NOMO-1 (cell line): ENCODE measurements at regions not wholly inside any gene's neighbourhood (a gene's known extent, or its start where the extent isn't known, plus 50 kb on each side); places are given as distances from the start of the nearest gene placed in this dataset.

Experiments
- DNase-seq, 2 experiments: peaks; one replicate each; lab custom pipeline; 2025; ENCODE audit not compliant: unreplicated experiment in 2 of 2; lab: John Stamatoyannopoulos, UW

- no peak for DNase-seq
These were observed 114.5 kb downstream of the IRS2 start for GRCh38 chr13:109671919-109672318.

GRCh38 chr13:109670776-109671175, 115.6 kb downstream of the IRS2 start:
- DNase-seq, result no peak

- no peak for DNase-seq
These were observed 116.4 kb downstream of the IRS2 start for GRCh38 chr13:109669956-109670355.

GRCh38 chr13:109669234-109669612, 117.2 kb downstream of the IRS2 start:
- DNase-seq, result no peak

GRCh38 chr13:109668433-109669233, 117.8 kb downstream of the IRS2 start:
- DNase-seq, result no peak

- DNase-seq, result peak; percentile 30 to 42
These were observed 118.5 kb downstream of the IRS2 start for GRCh38 chr13:109667807-109668291.

- peak in 1 of 2 experiments; percentile 13 for DNase-seq
These were observed 119.3 kb downstream of the IRS2 start for GRCh38 chr13:109667056-109667455.

GRCh38 chr13:109666656-109667055, 119.7 kb downstream of the IRS2 start:
- DNase-seq, result no peak

- DNase-seq, result no peak
These were observed 120.6 kb downstream of the IRS2 start for GRCh38 chr13:109665781-109666249.

GRCh38 chr13:109665240-109665639, 121.1 kb downstream of the IRS2 start:
- no peak for DNase-seq

- no peak for DNase-seq
These were observed 129.0 kb downstream of the IRS2 start for GRCh38 chr13:109657395-109657794.

- no peak for DNase-seq
These were observed 130.2 kb downstream of the IRS2 start for GRCh38 chr13:109656206-109656605.

- DNase-seq, result peak in 1 of 2 experiments; percentile 26
These were observed 130.8 kb downstream of the IRS2 start for GRCh38 chr13:109655611-109656010.

- DNase-seq, result peak; percentile 14 to 79
These were observed 131.2 kb downstream of the IRS2 start for GRCh38 chr13:109655206-109655600.

GRCh38 chr13:109654341-109655205, 131.8 kb downstream of the IRS2 start:
- peak; percentile 77 to 97 for DNase-seq

- DNase-seq, result no peak
These were observed 133.9 kb downstream of the IRS2 start for GRCh38 chr13:109652531-109652930.

GRCh38 chr13:109651854-109652253, 134.5 kb downstream of the IRS2 start:
- DNase-seq, result peak in 1 of 2 experiments; percentile 36

- no peak for DNase-seq
These were observed 135.1 kb downstream of the IRS2 start for GRCh38 chr13:109651311-109651710.

GRCh38 chr13:109650861-109651260, 135.5 kb downstream of the IRS2 start:
- DNase-seq, result peak in 1 of 2 experiments; percentile 8

- no peak for DNase-seq
These were observed 136.7 kb downstream of the IRS2 start for GRCh38 chr13:109649713-109650112.

GRCh38 chr13:109647699-109648098, 138.7 kb downstream of the IRS2 start:
- no peak for DNase-seq
